GM12878 (cell line): ENCODE measurements at regions not wholly inside any gene's neighbourhood (a gene's known extent, or its start where the extent isn't known, plus 50 kb on each side); places are given as distances from the start of the nearest gene placed in this dataset.

Experiments used
- ATAC-seq: fragments of 200-7000 bp; cut with Tn5 transposase; 3 replicates; pipeline ENCODE4 v1.9.1; 2020; ENCODE audit warnings: mild to moderate bottlenecking, moderate library complexity
- BruUV-seq: library from RNA; stranded (reverse); fragments of 400-500 nt; replicated peaks from 2 replicates; lab custom pipeline; 2021; lab: Mats Ljungman, UMichigan
- CTCF ChIA-PET: fragments of 300-600 bp; sonication (Branson Sonifier 250); formaldehyde crosslinking; extraction: SDS; loops from one replicate; lab custom pipeline; 2021; ENCODE audit warnings: inconsistent platforms; lab: Yijun Ruan, JAX
- POLR2A ChIA-PET: fragments of 350-600 bp; formaldehyde crosslinking; extraction: SDS; loops from one replicate; lab custom pipeline; 2021; ENCODE audit warnings: inconsistent platforms; lab: Charles Lee
- RAD21 ChIA-PET: fragments of 300-600 bp; sonication (Branson Sonifier 250); formaldehyde crosslinking; loops from one replicate; lab custom pipeline; 2023; ENCODE audit warnings: antibody characterized with exemption; ENCODE audit not compliant: unreplicated experiment; lab: Charles Lee
- SMC1A ChIA-PET: fragments of 300-600 bp; sonication (Branson Sonifier 250); formaldehyde crosslinking; loops from one replicate; lab custom pipeline; 2023; ENCODE audit not compliant: unreplicated experiment, uncharacterized antibody; lab: Charles Lee
- DNase-seq: peaks from one replicate; pipeline ENCODE4 v3.0.0-alpha.2; 2011; ENCODE audit warnings: low read depth, low spot score
- FAIRE-seq: peaks from 3 replicates; lab custom pipeline; 2011; peaks lifted over from hg19 to GRCh38; lab: Jason Lieb, UNC
- H2AFZ ChIP-seq: 2 replicates; pipeline ENCODE4 v1.6.0; 2011; ENCODE audit warnings: low read depth, low read length, control low read depth; ENCODE audit not compliant: control insufficient read depth
- H3K27ac ChIP-seq: 2 replicates; pipeline ENCODE4 v1.5.1; 2011; ENCODE audit warnings: control low read depth; ENCODE audit not compliant: control insufficient read depth, insufficient read depth
- H3K27me3 ChIP-seq, 2 experiments: replicated peaks in 1 of 2; 2 replicates each; pipeline versions ENCODE4 v1.6.0 to v1.6.1; 2011; ENCODE audit warnings: low read length in 1 of 2; ENCODE audit not compliant: control insufficient read depth in 2 of 2, insufficient read depth in 2 of 2
- H3K36me3 ChIP-seq, 2 experiments: 2 replicates each; pipeline ENCODE4 v1.5.1; 2011; ENCODE audit warnings: low read length in 1 of 2; ENCODE audit not compliant: control insufficient read depth in 2 of 2, insufficient read depth in 2 of 2
- H3K4me1 ChIP-seq: 2 replicates; pipeline ENCODE4 v1.6.1; 2011; ENCODE audit warnings: mild to moderate bottlenecking, low read length, moderate library complexity, mixed read lengths; ENCODE audit not compliant: control insufficient read depth, insufficient read depth
- H3K4me2 ChIP-seq: 2 replicates; pipeline ENCODE4 v1.6.0; 2011; ENCODE audit warnings: control low read depth; ENCODE audit not compliant: control insufficient read depth, insufficient read depth
- H3K4me3 ChIP-seq: fragments of 200-600 bp; sonication (generic); 2 replicates; pipeline ENCODE4 v1.5.1; 2016
- H3K79me2 ChIP-seq: 2 replicates; pipeline ENCODE4 v1.6.0; 2011; ENCODE audit warnings: low read length; ENCODE audit not compliant: control insufficient read depth, insufficient read depth
- H3K9ac ChIP-seq: 2 replicates; pipeline ENCODE4 v1.8.0; 2011; ENCODE audit warnings: low read length, control low read depth, mixed read lengths; ENCODE audit not compliant: control insufficient read depth, insufficient read depth
- H3K9me3 ChIP-seq: replicated peaks from 3 replicates; pipeline ENCODE4 v1.5.1; 2011; ENCODE audit warnings: mild to moderate bottlenecking, low read length; ENCODE audit not compliant: control insufficient read depth, insufficient read depth
- H4K20me1 ChIP-seq: 2 replicates; pipeline ENCODE4 v1.6.0; 2011; ENCODE audit not compliant: control insufficient read depth, insufficient read depth
- EED ChIP-seq: sonication (generic); IDR thresholded peaks from 2 replicates; pipeline ENCODE4 v1.6.1; 2016; ENCODE audit warnings: antibody characterized with exemption, low read depth
- PAX5 ChIP-seq: IDR thresholded peaks from 2 replicates; pipeline ENCODE4 v1.6.1; 2011; ENCODE audit warnings: low read depth, low read length, borderline replicate concordance
- SMAD5 ChIP-seq: IDR thresholded peaks from 2 replicates; pipeline ENCODE4 v1.6.1; 2016; ENCODE audit warnings: antibody characterized with exemption, low read depth
- SRF ChIP-seq, 2 experiments: IDR thresholded peaks; 2 replicates each; pipeline ENCODE4 v1.6.1; 2011; ENCODE audit warnings: low read depth in 2 of 2, low read length in 2 of 2, mild to moderate bottlenecking in 1 of 2, moderate library complexity in 1 of 2
- WGBS: methylation state at CpG from one replicate; pipeline ENCODE4 v1.1.6; 2016; ENCODE audit warnings: low lambda C conversion rate; ENCODE audit not compliant: insufficient replicate concordance, insufficient coverage; ENCODE audit errors: missing lambda C conversion rate; 5-methylcytosine and 5-hydroxymethylcytosine counted together
- in situ Hi-C: fragments of 300-500 bp; cut with MboI; formaldehyde crosslinking; loops from 9 replicates; pipeline ENCODE4 v1.14.3; 2018; ENCODE audit warnings: mixed read lengths
- intact Hi-C: fragments of 100-400 bp; cut with micrococcal nuclease; formaldehyde crosslinking; loops from one replicate; pipeline ENCODE4 v1.14.2; 2022; ENCODE audit not compliant: unreplicated experiment
- TF ChIP-seq, protein P1 (sequence below): fragments of 450-650 bp; IDR thresholded peaks from 2 replicates; pipeline ENCODE4 v1.6.1; 2017; ENCODE audit warnings: mild to moderate bottlenecking
- TF ChIP-seq, protein P2 (sequence below): fragments of 150-350 bp; IDR thresholded peaks from 2 replicates; pipeline ENCODE4 v1.6.1; 2016; ENCODE audit warnings: low read depth, low read length

DNA sequence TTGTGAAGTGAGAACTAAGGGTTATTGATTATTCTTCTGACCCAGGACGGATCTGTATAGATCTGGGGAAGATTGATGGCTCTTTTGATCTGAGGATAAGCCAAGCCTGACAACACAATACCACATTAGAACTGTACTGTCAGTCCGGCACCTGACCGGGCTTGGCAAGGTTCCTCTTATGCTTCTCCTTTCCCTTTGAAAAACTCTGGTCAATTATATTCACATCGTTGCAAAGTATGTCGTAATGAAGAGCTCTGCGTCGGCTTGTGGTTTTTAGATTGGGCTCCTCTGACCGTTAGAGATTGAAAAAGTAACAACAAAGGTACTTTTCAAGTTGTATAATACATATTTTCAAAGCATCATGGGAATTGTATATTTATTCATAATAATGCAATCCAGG is 389.8 kb downstream of the NR2F2 start:
- Histone ChIP-seq H3K4me2 (no peak overlapping the region), H3K9ac (no peak overlapping the region), H2AFZ (no peak overlapping the region), H3K36me3 (no peaks in the 10 kb centered on the region), H3K27ac (no peak overlapping the region), H3K4me1 (no peaks in the 10 kb centered on the region), H3K27me3 (no peaks in the 10 kb centered on the region), H3K4me3 (no peak overlapping the region), H4K20me1 (no peaks in the 10 kb centered on the region), H3K9me3 (no peaks in the 10 kb centered on the region), H3K79me2 (no peaks in the 10 kb centered on the region)
- RAD21 ChIA-PET: no interaction called here
- in situ Hi-C loops: no loop called here
- 15% methylated on average over 8 of the region's 8 CpGs for WGBS
- no peak for ATAC-seq
- CTCF ChIA-PET: no interaction called here
- DNase-seq: no peak
- POLR2A ChIA-PET: no interaction called here
- intact Hi-C loops: no loop called here
- TF ChIP-seq, protein P1, sequence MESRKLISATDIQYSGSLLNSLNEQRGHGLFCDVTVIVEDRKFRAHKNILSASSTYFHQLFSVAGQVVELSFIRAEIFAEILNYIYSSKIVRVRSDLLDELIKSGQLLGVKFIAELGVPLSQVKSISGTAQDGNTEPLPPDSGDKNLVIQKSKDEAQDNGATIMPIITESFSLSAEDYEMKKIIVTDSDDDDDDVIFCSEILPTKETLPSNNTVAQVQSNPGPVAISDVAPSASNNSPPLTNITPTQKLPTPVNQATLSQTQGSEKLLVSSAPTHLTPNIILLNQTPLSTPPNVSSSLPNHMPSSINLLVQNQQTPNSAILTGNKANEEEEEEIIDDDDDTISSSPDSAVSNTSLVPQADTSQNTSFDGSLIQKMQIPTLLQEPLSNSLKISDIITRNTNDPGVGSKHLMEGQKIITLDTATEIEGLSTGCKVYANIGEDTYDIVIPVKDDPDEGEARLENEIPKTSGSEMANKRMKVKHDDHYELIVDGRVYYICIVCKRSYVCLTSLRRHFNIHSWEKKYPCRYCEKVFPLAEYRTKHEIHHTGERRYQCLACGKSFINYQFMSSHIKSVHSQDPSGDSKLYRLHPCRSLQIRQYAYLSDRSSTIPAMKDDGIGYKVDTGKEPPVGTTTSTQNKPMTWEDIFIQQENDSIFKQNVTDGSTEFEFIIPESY: no peak
- TF ChIP-seq SMAD5 (no peak), SRF (IDR thresholded peaks at IDR 0.05; ENCODE audit: low read depth in 2 of 2, low read length in 2 of 2) (no peak), PAX5 (no peak), EED (no peak)
- TF ChIP-seq, protein P2, sequence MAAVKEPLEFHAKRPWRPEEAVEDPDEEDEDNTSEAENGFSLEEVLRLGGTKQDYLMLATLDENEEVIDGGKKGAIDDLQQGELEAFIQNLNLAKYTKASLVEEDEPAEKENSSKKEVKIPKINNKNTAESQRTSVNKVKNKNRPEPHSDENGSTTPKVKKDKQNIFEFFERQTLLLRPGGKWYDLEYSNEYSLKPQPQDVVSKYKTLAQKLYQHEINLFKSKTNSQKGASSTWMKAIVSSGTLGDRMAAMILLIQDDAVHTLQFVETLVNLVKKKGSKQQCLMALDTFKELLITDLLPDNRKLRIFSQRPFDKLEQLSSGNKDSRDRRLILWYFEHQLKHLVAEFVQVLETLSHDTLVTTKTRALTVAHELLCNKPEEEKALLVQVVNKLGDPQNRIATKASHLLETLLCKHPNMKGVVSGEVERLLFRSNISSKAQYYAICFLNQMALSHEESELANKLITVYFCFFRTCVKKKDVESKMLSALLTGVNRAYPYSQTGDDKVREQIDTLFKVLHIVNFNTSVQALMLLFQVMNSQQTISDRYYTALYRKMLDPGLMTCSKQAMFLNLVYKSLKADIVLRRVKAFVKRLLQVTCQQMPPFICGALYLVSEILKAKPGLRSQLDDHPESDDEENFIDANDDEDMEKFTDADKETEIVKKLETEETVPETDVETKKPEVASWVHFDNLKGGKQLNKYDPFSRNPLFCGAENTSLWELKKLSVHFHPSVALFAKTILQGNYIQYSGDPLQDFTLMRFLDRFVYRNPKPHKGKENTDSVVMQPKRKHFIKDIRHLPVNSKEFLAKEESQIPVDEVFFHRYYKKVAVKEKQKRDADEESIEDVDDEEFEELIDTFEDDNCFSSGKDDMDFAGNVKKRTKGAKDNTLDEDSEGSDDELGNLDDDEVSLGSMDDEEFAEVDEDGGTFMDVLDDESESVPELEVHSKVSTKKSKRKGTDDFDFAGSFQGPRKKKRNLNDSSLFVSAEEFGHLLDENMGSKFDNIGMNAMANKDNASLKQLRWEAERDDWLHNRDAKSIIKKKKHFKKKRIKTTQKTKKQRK: no peak
- FAIRE-seq: no peak
- SMC1A ChIA-PET: no interaction called here
- BruUV-seq: no TSS peak
